H1 (cell line): ENCODE measurements at regions not wholly inside any gene's neighbourhood (a gene's known extent, or its start where the extent isn't known, plus 50 kb on each side); places are given as distances from the start of the nearest gene placed in this dataset.

Source experiments
- CTCF ChIA-PET: fragments of 300-600 bp; sonication (Branson Sonifier 250); formaldehyde crosslinking; loops from one replicate; lab custom pipeline; 2021; ENCODE audit not compliant: partially characterized antibody; lab: Charles Lee
- POLR2A ChIA-PET: fragments of 300-600 bp; sonication (Branson Sonifier 250); formaldehyde crosslinking; loops from one replicate; lab custom pipeline; 2021; ENCODE audit warnings: inconsistent platforms; ENCODE audit not compliant: partially characterized antibody; lab: Charles Lee
- DNase-seq, 2 experiments: peaks; one replicate each; pipeline versions ENCODE4 v3.0.0 to v3.0.0-alpha.2; 2010 to 2022; ENCODE audit warnings: low spot score in 2 of 2, low read depth in 1 of 2, mixed read lengths in 1 of 2
- FAIRE-seq: peaks from 2 replicates; lab custom pipeline; 2011; peaks lifted over from hg19 to GRCh38; lab: Jason Lieb, UNC
- H2AFZ ChIP-seq: 2 replicates; pipeline ENCODE4 v1.8.1; 2012; ENCODE audit warnings: low read length, inconsistent platforms
- H2AK5ac ChIP-seq: 2 replicates; pipeline ENCODE4 v1.6.1; 2013; ENCODE audit warnings: low read depth, low read length
- H2BK120ac ChIP-seq: replicated peaks from 2 replicates; pipeline ENCODE3; 2013; ENCODE audit warnings: low read depth, low read length, inconsistent platforms
- H2BK12ac ChIP-seq: 2 replicates; pipeline ENCODE4 v1.6.1; 2013; ENCODE audit warnings: low read depth, low read length
- H2BK15ac ChIP-seq: 2 replicates; pipeline ENCODE4 v1.6.1; 2013; ENCODE audit warnings: low read length
- H2BK20ac ChIP-seq: 2 replicates; pipeline ENCODE4 v1.6.1; 2013; ENCODE audit warnings: low read length
- H2BK5ac ChIP-seq: 2 replicates; pipeline ENCODE4 v1.6.1; 2013; ENCODE audit warnings: low read depth, low read length
- H3K14ac ChIP-seq: 2 replicates; pipeline ENCODE4 v1.6.1; 2013; ENCODE audit warnings: inconsistent platforms; ENCODE audit not compliant: insufficient read length
- H3K18ac ChIP-seq: 2 replicates; pipeline ENCODE4 v1.6.1; 2013; ENCODE audit warnings: low read length; ENCODE audit errors: extremely low read depth
- H3K23ac ChIP-seq: 2 replicates; pipeline ENCODE4 v1.6.1; 2013; ENCODE audit warnings: inconsistent platforms; ENCODE audit not compliant: insufficient read length
- H3K23me2 ChIP-seq: 2 replicates; pipeline ENCODE4 v1.6.1; 2013; ENCODE audit warnings: low read depth, low read length
- H3K27ac ChIP-seq: 2 replicates; pipeline ENCODE4 v1.6.1; 2011; ENCODE audit warnings: low read depth, low read length, inconsistent platforms
- H3K27me3 ChIP-seq, 4 experiments: replicated peaks in 1 of 4; 1 replicate in 1 of 4; 2 replicates in 3 of 4; pipeline versions ENCODE4 v1.6.1 to v1.8.1; 2011 to 2013; ENCODE audit warnings: low read length in 3 of 4, mild to moderate bottlenecking in 3 of 4, inconsistent platforms in 2 of 4, mixed read lengths in 2 of 4, moderate library complexity in 1 of 4; ENCODE audit not compliant: control insufficient read depth in 3 of 4, insufficient read depth in 3 of 4; ENCODE audit errors: extremely low read depth in 1 of 4
- H3K36me3 ChIP-seq, 4 experiments: 2 replicates each; pipeline versions ENCODE4 v1.6.1 to v1.8.1; 2011 to 2013; ENCODE audit warnings: mild to moderate bottlenecking in 4 of 4, low read length in 3 of 4, moderate library complexity in 2 of 4, control low read depth in 1 of 4, inconsistent platforms in 1 of 4; ENCODE audit not compliant: insufficient read depth in 4 of 4, control insufficient read depth in 2 of 4
- H3K4ac ChIP-seq: replicated peaks from 2 replicates; pipeline ENCODE3; 2013; ENCODE audit warnings: low read length, low read depth, mixed read lengths, inconsistent platforms; ENCODE audit not compliant: insufficient read length
- H3K4me1 ChIP-seq, 4 experiments: replicated peaks in 1 of 4; 1 replicate in 1 of 4; 2 replicates in 3 of 4; pipeline versions ENCODE4 v1.6.1 to v1.8.1; 2011 to 2013; ENCODE audit warnings: low read length in 3 of 4, inconsistent platforms in 2 of 4, mixed read lengths in 1 of 4; ENCODE audit not compliant: insufficient read depth in 4 of 4, control insufficient read depth in 3 of 4
- H3K4me2 ChIP-seq, 2 experiments: 2 replicates each; pipeline versions ENCODE4 v1.6.1 to v1.8.1; 2011 to 2013; ENCODE audit warnings: low read depth in 2 of 2, low read length in 2 of 2, control low read depth in 1 of 2, inconsistent platforms in 1 of 2, mild to moderate bottlenecking in 1 of 2; ENCODE audit not compliant: insufficient read depth in 1 of 2
- H3K4me3 ChIP-seq, 4 experiments: fragments of 200-600, 300-600 bp in 1 of 4; sonication (generic), shearing (Covaris generic), sonication (Bioruptor Twin) in 1 of 4; 2 replicates each; pipeline versions ENCODE4 v1.5.1 to v1.8.1; 2011 to 2016; ENCODE audit warnings: low read length in 4 of 4, low read depth in 3 of 4, control low read depth in 2 of 4, inconsistent platforms in 2 of 4, mild to moderate bottlenecking in 2 of 4, mixed read lengths in 1 of 4, moderate library complexity in 1 of 4; ENCODE audit not compliant: insufficient read depth in 2 of 4; ENCODE audit errors: extremely low read depth in 1 of 4
- H3K56ac ChIP-seq: replicated peaks from 2 replicates; pipeline ENCODE3; 2013; ENCODE audit warnings: low read depth, mild to moderate bottlenecking, mixed read lengths, low read length, inconsistent platforms; ENCODE audit not compliant: insufficient read length
- H3K79me1 ChIP-seq: 2 replicates; pipeline ENCODE4 v1.6.1; 2013; ENCODE audit warnings: low read depth, low read length, control low read depth
- H3K79me2 ChIP-seq, 2 experiments: 2 replicates each; pipeline versions ENCODE4 v1.6.1 to v1.8.1; 2012 to 2013; ENCODE audit warnings: low read length in 2 of 2, mild to moderate bottlenecking in 2 of 2, inconsistent platforms in 1 of 2; ENCODE audit not compliant: insufficient read depth in 2 of 2, control insufficient read depth in 1 of 2
- H3K9ac ChIP-seq, 4 experiments: replicated peaks in 1 of 4; 1 replicate in 1 of 4; 2 replicates in 3 of 4; pipeline versions ENCODE4 v1.6.1 to v1.8.1; 2011 to 2013; ENCODE audit warnings: low read depth in 3 of 4, low read length in 3 of 4, control low read depth in 2 of 4, mild to moderate bottlenecking in 2 of 4, moderate library complexity in 2 of 4, inconsistent platforms in 1 of 4; ENCODE audit errors: extremely low read depth in 1 of 4
- H3K9me3 ChIP-seq, 2 experiments: 2 replicates each; pipeline versions ENCODE4 v1.6.1 to v1.8.1; 2012 to 2013; ENCODE audit warnings: mild to moderate bottlenecking in 2 of 2, moderate library complexity in 2 of 2, control low read depth in 1 of 2, inconsistent platforms in 1 of 2, low read depth in 1 of 2, low read length in 1 of 2, mixed read lengths in 1 of 2; ENCODE audit not compliant: insufficient read depth in 2 of 2
- H4K20me1 ChIP-seq, 2 experiments: replicated peaks in 1 of 2; 2 replicates each; pipeline versions ENCODE3 to v1.8.1; 2011 to 2013; ENCODE audit warnings: inconsistent platforms in 2 of 2, low read length in 2 of 2, mild to moderate bottlenecking in 1 of 2; ENCODE audit not compliant: insufficient read depth in 2 of 2, control insufficient read depth in 1 of 2
- H4K5ac ChIP-seq: 2 replicates; pipeline ENCODE4 v1.6.1; 2013; ENCODE audit warnings: low read length, low read depth, mixed read lengths, inconsistent platforms; ENCODE audit not compliant: insufficient read length
- H4K8ac ChIP-seq: 2 replicates; pipeline ENCODE4 v1.8.0; 2013; ENCODE audit warnings: mild to moderate bottlenecking, moderate library complexity, low read length, inconsistent platforms; ENCODE audit not compliant: insufficient read depth; ENCODE audit errors: extremely low read depth
- H4K91ac ChIP-seq: replicated peaks from 2 replicates; pipeline ENCODE3; 2013; ENCODE audit warnings: low read length, mixed read lengths, inconsistent platforms; ENCODE audit not compliant: insufficient read length
- ATF2 ChIP-seq: IDR thresholded peaks from 2 replicates; pipeline ENCODE4 v1.6.1; 2012; ENCODE audit warnings: low read length, inconsistent platforms
- BCL11A ChIP-seq, 2 experiments: IDR thresholded peaks; one replicate each; pipeline ENCODE4 v1.6.1; 2011; ENCODE audit warnings: low read depth in 2 of 2, low read length in 2 of 2, mild to moderate bottlenecking in 2 of 2
- HDAC6 ChIP-seq: IDR thresholded peaks from one replicate; pipeline ENCODE4 v1.7.1; 2012; ENCODE audit warnings: low read depth, mild to moderate bottlenecking, inconsistent platforms, low read length, moderate library complexity
- KDM5A ChIP-seq: fragments of 200-600 bp; IDR thresholded peaks from 2 replicates; pipeline ENCODE4 v1.7.1; 2012; ENCODE audit warnings: mild to moderate bottlenecking, low read length, inconsistent platforms, mixed read lengths
- POU5F1 ChIP-seq: IDR thresholded peaks from 2 replicates; pipeline ENCODE4 v1.6.1; 2011; ENCODE audit warnings: low read depth, mild to moderate bottlenecking, low read length, moderate library complexity
- WGBS, 2 experiments: shearing (Covaris generic) in 1 of 2; methylation state at CpG; one replicate each; pipeline versions ENCODE4 v1.1.6 to v1.1.7; 2013 to 2015; ENCODE audit warnings: low lambda C conversion rate in 2 of 2, mixed read lengths in 2 of 2, inconsistent platforms in 1 of 2, low coverage in 1 of 2, missing lambda C conversion rate in 1 of 2; ENCODE audit not compliant: insufficient replicate concordance in 2 of 2, insufficient coverage in 1 of 2, insufficient read length in 1 of 2; ENCODE audit errors: extremely low coverage in 1 of 2, missing lambda C conversion rate in 1 of 2; 5-methylcytosine and 5-hydroxymethylcytosine counted together

- no peak overlapping the region for H3K23ac ChIP-seq
- no peak overlapping the region for H2BK12ac ChIP-seq
- TF ChIP-seq BCL11A (IDR thresholded peaks at IDR 0.05; ENCODE audit: low read depth in 2 of 2, low read length in 2 of 2) (no peak), KDM5A (no peak), ATF2 (no peak), HDAC6 (no peak), POU5F1 (no peak)
- H3K4me2 ChIP-seq, result no peak overlapping the region
- no peak overlapping the region for H3K4me3 ChIP-seq
- H3K9me3 ChIP-seq, result no peaks in the 10 kb centered on the region
- no peak overlapping the region for H3K56ac ChIP-seq
- no peak overlapping the region for H2AK5ac ChIP-seq
- no peak overlapping the region for H3K14ac ChIP-seq
- ChIA-PET POLR2A (no interaction called here), CTCF (interaction anchor here (1.5 kb wide), 1 partner anchor 9 kb away, joined by 4 read pairs; no protein-coding TSS in a partner anchor)
- H2BK20ac ChIP-seq, result no peak overlapping the region
- H4K91ac ChIP-seq, result no peak overlapping the region
- H3K23me2 ChIP-seq, result no peaks in the 10 kb centered on the region
- H3K18ac ChIP-seq, result no peak overlapping the region
- H2BK15ac ChIP-seq, result no peak overlapping the region
- peaks cover 0 to 1% (median 0%) of the 10 kb centered on the region in 4 experiments; a peak in 1 of 7 replicates for H3K27me3 ChIP-seq
- no peak overlapping the region for H2AFZ ChIP-seq
- no peak overlapping the region for H3K27ac ChIP-seq
- no peaks in the 10 kb centered on the region for H3K4me1 ChIP-seq
- no peaks in the 10 kb centered on the region for H3K79me2 ChIP-seq
- H4K5ac ChIP-seq, result no peak overlapping the region
- H3K36me3 ChIP-seq, result no peaks in the 10 kb centered on the region
- 86% methylated on average over 1 of the region's 1 CpG; no CpG with 5 or more reads in 1 of the 2 experiments for WGBS, 2 experiments
- no peak for DNase-seq
- no peak overlapping the region for H3K9ac ChIP-seq
- H4K20me1 ChIP-seq, result no peaks in the 10 kb centered on the region
- H3K79me1 ChIP-seq, result no peaks in the 10 kb centered on the region
- no peak for FAIRE-seq
- H2BK120ac ChIP-seq, result no peak overlapping the region
- no peak overlapping the region for H2BK5ac ChIP-seq
- H3K4ac ChIP-seq, result no peak overlapping the region
- H4K8ac ChIP-seq, result no peak overlapping the region
These were observed 365.0 kb upstream of the FAT3 start for GRCh38 chr11:91859666-91860065.
